ENCODE measurements at regions not wholly inside any gene's neighbourhood (a gene's known extent, or its start where the extent isn't known, plus 50 kb on each side); places are given as distances from the start of the nearest gene placed in this dataset.

- TF ChIP-seq CTCF (IDR thresholded peaks at IDR 0.05; ENCODE audit: insufficient read depth, low read length, poor library complexity, severe bottlenecking) (no peak), EZH2phosphoT487 (conservative IDR thresholded peaks at IDR 0.05; ENCODE audit: low read length) (no peak)
These were observed 78.0 kb upstream of the BMP2 start for GRCh38 chr20:6689339-6689973.

Measured in SU-DHL-6 (cell line).